Common myeloid progenitor, CD34-positive (primary cell): ENCODE measurements at regions not wholly inside any gene's neighbourhood (a gene's known extent, or its start where the extent isn't known, plus 50 kb on each side); places are given as distances from the start of the nearest gene placed in this dataset.

Experiments
- CTCF ChIA-PET: fragments of 350-600 bp; sonication (Branson Sonifier 250); formaldehyde crosslinking; loops from one replicate; lab custom pipeline; 2021; ENCODE audit warnings: antibody characterized with exemption; lab: Charles Lee
- POLR2A ChIA-PET: fragments of 350-600 bp; sonication (Branson Sonifier 250); formaldehyde crosslinking; loops from one replicate; lab custom pipeline; 2021; ENCODE audit warnings: antibody characterized with exemption; lab: Charles Lee
- DNase-seq, 3 donors: peaks; one replicate each; pipeline versions ENCODE4 v3.0.0 to v3.0.0-alpha.2; 2013
- H3K27ac ChIP-seq, 2 experiments: 1 replicate in 1 of 2; 2 replicates in 1 of 2; pipeline ENCODE4 v1.7.0; 2013; ENCODE audit warnings: inconsistent platforms in 2 of 2, low read length in 2 of 2, mild to moderate bottlenecking in 2 of 2, low read depth in 1 of 2, moderate library complexity in 1 of 2; ENCODE audit not compliant: severe bottlenecking in 2 of 2, insufficient read depth in 1 of 2, poor library complexity in 1 of 2
- H3K27me3 ChIP-seq, 5 experiments: replicated peaks in 2 of 5; 1 replicate in 3 of 5; 2 replicates in 2 of 5; pipeline versions ENCODE4 v1.6.1 to v1.7.0; 2013; ENCODE audit warnings: low read length in 4 of 5, mild to moderate bottlenecking in 2 of 5, moderate library complexity in 2 of 5, inconsistent platforms in 1 of 5; ENCODE audit not compliant: insufficient read depth in 5 of 5, control insufficient read depth in 4 of 5
- H3K36me3 ChIP-seq, 4 experiments: 1 replicate in 2 of 4; 2 replicates in 2 of 4; pipeline versions ENCODE4 v1.6.1 to v1.7.0; 2013; ENCODE audit warnings: low read length in 3 of 4, control low read depth in 1 of 4, mild to moderate bottlenecking in 1 of 4; ENCODE audit not compliant: control insufficient read depth in 4 of 4, insufficient read depth in 4 of 4
- H3K4me1 ChIP-seq, 4 experiments: 1 replicate in 3 of 4; 2 replicates in 1 of 4; pipeline versions ENCODE4 v1.6.1 to v1.7.1; 2013; ENCODE audit warnings: low read length in 3 of 4, mild to moderate bottlenecking in 3 of 4, control low read depth in 1 of 4, inconsistent platforms in 1 of 4, moderate library complexity in 1 of 4; ENCODE audit not compliant: control insufficient read depth in 4 of 4, insufficient read depth in 4 of 4; ENCODE audit errors: control extremely low read depth in 1 of 4
- H3K4me3 ChIP-seq, 7 experiments: 1 replicate in 4 of 7; 2 replicates in 3 of 7; pipeline versions ENCODE4 v1.5.1 to v1.7.0; 2013; ENCODE audit warnings: mild to moderate bottlenecking in 7 of 7, low read length in 6 of 7, moderate library complexity in 6 of 7, inconsistent platforms in 2 of 7, low read depth in 2 of 7, control low read depth in 1 of 7; ENCODE audit not compliant: insufficient read depth in 4 of 7, control insufficient read depth in 1 of 7; ENCODE audit errors: extremely low read depth in 1 of 7
- H3K9me3 ChIP-seq, 5 experiments: 1 replicate in 4 of 5; 2 replicates in 1 of 5; pipeline versions ENCODE4 v1.6.1 to v1.7.1; 2013; ENCODE audit warnings: low read length in 4 of 5, mild to moderate bottlenecking in 2 of 5, inconsistent platforms in 1 of 5, low read depth in 1 of 5, moderate library complexity in 1 of 5; ENCODE audit not compliant: control insufficient read depth in 4 of 5, insufficient read depth in 2 of 5; ENCODE audit errors: control extremely low read depth in 1 of 5
- WGBS: methylation state at CpG from one replicate; pipeline ENCODE4 v1.1.5; 2013; ENCODE audit not compliant: insufficient coverage; 5-methylcytosine and 5-hydroxymethylcytosine counted together

DNA sequence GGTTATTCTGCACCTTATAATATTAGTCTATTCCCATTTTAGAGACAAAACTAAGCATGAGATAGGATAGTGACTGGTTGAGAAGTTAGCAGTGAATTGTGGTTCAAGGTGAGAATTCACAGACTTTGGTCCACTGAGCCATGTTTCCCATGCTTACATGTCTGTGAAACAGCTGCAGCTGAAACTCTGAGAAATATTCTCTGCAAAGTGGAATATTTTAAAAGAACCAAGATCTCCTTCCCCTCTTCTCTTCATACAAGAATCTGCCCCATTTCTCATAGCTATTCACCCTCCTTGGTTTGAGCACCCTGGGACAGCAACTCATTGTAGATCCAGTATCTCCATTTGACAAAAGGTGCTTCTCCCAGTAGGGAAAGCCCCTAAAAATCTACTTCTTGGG lies 70.2 kb upstream of the TMEM170B start:
- POLR2A ChIA-PET: no interaction called here
- H3K36me3 ChIP-seq: no peaks in the 10 kb centered on the region

DNA sequence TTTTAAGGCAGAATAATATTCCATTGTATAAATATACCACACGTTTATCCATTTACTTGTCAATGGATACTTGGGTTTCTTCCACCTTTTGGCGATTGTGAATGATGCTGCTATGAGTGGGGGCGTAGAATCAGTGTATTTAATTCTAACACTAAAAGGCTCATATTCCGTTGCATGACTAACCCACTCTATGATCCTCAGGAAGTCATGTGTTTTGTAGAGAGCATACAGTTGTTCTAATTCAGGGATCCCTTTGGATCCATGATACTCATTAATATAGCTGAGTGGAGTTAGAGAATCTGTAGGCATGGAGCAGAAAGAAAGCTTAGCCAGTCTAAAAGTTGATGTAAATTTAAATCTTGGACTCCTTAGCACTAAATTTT lies 74.2 kb upstream of the TMEM170B start:
- no peak for DNase-seq
- ChIA-PET CTCF (no interaction called here), POLR2A (no interaction called here)
- WGBS: 100% methylated on average over 1 of the region's 4 CpGs
- Histone ChIP-seq H3K9me3 (no peaks in the 10 kb centered on the region), H3K27me3 (no peaks in the 10 kb centered on the region), H3K4me3 (no peak overlapping the region), H3K27ac (no peak overlapping the region), H3K36me3 (no peaks in the 10 kb centered on the region), H3K4me1 (peaks cover 0 to 10% (median 7%) of the 10 kb centered on the region in 4 experiments)

More for the DNA sequence above, 70.2 kb upstream of the TMEM170B start:
- CTCF ChIA-PET: no interaction called here
- Histone ChIP-seq H3K27ac (no peak overlapping the region), H3K4me1 (no peaks in the 10 kb centered on the region), H3K9me3 (no peaks in the 10 kb centered on the region), H3K4me3 (no peak overlapping the region), H3K27me3 (no peaks in the 10 kb centered on the region)
- no peak for DNase-seq

DNA sequence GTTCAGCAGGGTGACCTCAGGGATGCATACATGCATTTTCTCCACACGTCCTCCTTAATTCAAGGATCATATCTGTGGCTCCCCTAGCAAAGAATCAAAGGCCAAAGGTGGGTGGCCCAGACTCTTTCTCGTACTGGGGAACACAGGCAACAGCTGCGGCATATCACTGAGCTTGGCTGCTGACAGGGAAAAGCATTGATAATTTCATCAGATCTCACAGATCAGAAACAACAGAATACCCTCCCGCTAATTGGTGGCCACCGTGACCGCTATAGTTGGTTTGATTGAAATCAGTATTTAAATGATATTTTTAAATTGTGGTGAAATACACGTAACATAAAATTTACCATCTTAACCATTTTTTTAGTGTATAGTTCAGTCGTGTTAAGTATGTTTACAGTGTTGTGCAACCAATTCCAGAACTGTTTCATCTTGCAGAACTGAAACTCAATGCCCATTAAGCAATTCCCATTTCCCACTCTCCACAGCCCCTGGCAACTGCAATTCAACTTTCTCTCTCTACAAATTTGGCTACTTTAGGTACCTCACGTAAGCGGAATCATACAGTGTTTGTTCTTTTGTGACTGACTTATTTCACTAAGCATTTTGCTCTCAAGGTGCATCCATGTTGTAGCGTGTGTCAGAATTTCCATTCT lies 74.7 kb upstream of the TMEM170B start:
- no peak for DNase-seq
- Histone ChIP-seq H3K9me3 (no peaks in the 10 kb centered on the region), H3K27ac (no peak overlapping the region), H3K27me3 (no peaks in the 10 kb centered on the region), H3K4me1 (peaks cover 0 to 10% (median 7%) of the 10 kb centered on the region in 4 experiments), H3K4me3 (no peak overlapping the region), H3K36me3 (no peaks in the 10 kb centered on the region)
- CTCF ChIA-PET: no interaction called here
- WGBS: 50% methylated on average over 2 of the region's 11 CpGs
- POLR2A ChIA-PET: no interaction called here

DNA sequence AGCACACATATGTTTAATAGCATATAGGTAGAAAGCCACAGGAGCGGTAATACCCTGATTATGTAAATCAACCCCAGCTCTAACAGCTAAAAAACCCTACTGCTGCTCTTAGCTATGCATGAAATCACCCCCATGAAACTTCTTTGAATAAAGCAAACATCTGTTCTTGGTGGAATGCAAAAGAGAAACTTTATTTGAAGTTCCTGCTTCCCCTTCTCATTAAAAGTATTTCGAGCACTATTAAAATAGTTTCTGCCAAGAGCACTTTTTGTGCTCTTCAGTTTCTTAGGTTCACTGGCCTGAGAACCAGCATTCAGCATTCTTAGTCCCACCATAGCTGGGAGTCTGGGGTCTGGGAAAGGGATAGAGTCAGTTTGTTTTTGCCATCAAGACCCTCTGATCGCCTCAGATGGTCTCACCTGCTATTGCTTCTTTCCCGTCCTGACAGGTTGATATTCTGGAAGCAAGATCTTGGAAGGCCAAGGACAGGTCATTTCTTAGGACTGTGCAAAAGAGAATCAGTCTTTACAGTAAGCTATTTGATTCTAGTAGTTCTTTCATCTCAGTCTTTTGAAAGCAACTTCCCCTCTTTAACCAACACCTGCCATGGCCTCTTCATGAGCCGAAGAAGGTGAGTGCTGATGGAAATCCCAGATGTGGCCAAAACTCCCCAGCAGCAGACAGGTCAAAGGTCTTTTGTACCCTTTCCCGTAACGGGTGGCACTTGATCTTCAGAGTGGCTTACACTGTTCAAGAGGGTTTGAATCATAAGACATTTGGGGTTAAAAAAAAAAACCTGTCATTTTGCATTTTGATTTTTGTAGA lies 76.5 kb upstream of the TMEM170B start:
- ChIA-PET POLR2A (no interaction called here), CTCF (interaction anchor here (0.8 kb wide), 1 partner anchor 10 kb away, joined by 3 read pairs; no protein-coding TSS in a partner anchor)
- no peaks in the 10 kb centered on the region for H3K9me3 ChIP-seq
- no peak overlapping the region for H3K4me3 ChIP-seq
- no peaks in the 10 kb centered on the region for H3K27me3 ChIP-seq
- no peaks in the 10 kb centered on the region for H3K36me3 ChIP-seq
- peak; percentile 14 to 57 (median 23) for DNase-seq
- H3K4me1 ChIP-seq: peaks cover 0 to 10% (median 7%) of the 10 kb centered on the region in 4 experiments
- H3K27ac ChIP-seq: no peak overlapping the region
- WGBS: 84% methylated on average over 7 of the region's 7 CpGs

DNA sequence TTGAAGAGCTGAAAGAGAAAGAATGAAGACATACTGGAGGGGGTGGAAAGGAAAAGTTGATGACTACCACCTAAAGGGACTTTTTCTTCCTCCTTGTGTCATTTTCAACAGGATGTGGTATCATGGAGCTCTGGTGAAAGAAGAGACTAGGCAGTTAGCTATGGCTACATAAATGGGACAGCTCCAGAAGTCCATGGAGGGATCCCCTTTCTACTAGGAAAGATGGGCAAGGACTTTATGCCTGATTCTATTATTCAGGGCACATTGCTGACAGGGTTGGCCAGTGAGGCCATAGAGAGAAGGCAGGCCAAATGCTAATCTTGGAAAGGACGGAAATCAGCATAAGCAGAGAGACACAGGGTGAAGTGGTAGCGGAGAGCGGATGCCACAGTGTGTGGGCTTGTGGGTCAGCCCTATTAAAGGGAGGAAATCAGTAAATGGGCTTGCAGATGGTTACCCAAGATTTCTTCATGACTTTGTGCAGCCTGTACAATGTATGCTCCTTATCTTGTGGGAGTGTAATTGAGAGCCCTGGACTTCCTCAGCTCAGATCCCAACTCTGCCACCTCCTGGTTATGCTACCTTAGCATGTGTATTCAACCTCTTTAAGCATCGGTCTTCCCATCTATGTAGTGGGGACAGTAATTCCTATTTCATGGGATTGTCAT lies 77.4 kb upstream of the TMEM170B start:
- ChIA-PET CTCF (interaction anchor here (0.8 to 2.1 kb wide), 3 partner anchors 9 to 19 kb away, joined by 3 to 5 read pairs (median 4); no protein-coding TSS in a partner anchor), POLR2A (interaction anchor here (0.6 kb wide), 1 partner anchor 1229 kb away, joined by 3 read pairs; no protein-coding TSS in a partner anchor)
- WGBS: 100% methylated on average over 3 of the region's 4 CpGs
- no peaks in the 10 kb centered on the region for H3K27me3 ChIP-seq
- peak in 2 of 3 donors; percentile 8 to 22 for DNase-seq
- H3K9me3 ChIP-seq: no peaks in the 10 kb centered on the region
- no peak overlapping the region for H3K4me3 ChIP-seq
- H3K27ac ChIP-seq: no peak overlapping the region
- H3K4me1 ChIP-seq: peaks cover 0 to 10% (median 7%) of the 10 kb centered on the region in 4 experiments
- no peaks in the 10 kb centered on the region for H3K36me3 ChIP-seq

DNA sequence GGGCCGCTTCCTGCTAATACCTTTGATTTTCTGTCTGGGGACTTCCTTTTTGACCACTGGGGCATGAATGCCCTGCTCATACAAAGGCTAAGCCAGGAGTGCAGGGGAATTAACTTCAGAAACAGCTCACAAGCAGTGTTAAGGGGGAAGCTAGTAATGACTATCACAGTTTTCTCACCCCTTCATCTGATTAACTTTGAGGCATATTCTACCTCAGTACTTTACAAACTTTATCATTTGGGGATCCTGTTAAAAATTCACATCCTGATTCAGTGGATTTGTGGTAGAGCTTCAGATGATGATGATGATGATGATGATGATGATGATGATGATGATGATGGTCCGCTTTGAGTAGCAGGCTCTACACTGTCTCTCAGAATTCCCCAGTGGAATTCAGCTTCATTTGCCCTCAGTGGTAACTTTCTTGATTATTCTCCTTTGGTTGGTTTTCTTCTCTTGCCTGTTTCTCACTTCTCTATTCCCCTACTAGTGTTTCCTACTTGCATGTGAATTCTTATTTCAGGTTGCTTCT lies 78.4 kb upstream of the TMEM170B start:
- peaks cover 0 to 10% (median 7%) of the 10 kb centered on the region in 4 experiments for H3K4me1 ChIP-seq
- POLR2A ChIA-PET: no interaction called here
- no peak for DNase-seq

More for the DNA sequence above, 78.4 kb upstream of the TMEM170B start:
- H3K9me3 ChIP-seq: no peaks in the 10 kb centered on the region
- no peaks in the 10 kb centered on the region for H3K36me3 ChIP-seq
- H3K27ac ChIP-seq: no peak overlapping the region
- WGBS: 100% methylated on average over 1 of the region's 2 CpGs
- CTCF ChIA-PET: interaction anchor here (0.5 to 2.1 kb wide), 3 partner anchors 9 to 538 kb away, joined by 3 to 5 read pairs (median 4); no protein-coding TSS in a partner anchor
- no peaks in the 10 kb centered on the region for H3K27me3 ChIP-seq
- no peak overlapping the region for H3K4me3 ChIP-seq
